ENCODE measurements at regions not wholly inside any gene's neighbourhood (a gene's known extent, or its start where the extent isn't known, plus 50 kb on each side); places are given as distances from the start of the nearest gene placed in this dataset.
"Not testable (repeated sequence)": the region's sequence is repeated elsewhere in the genome, so short reads cannot be mapped to it uniquely, and the experiment has no call there.

- H3K4me3 ChIP-seq; intact Hi-C loops (cut with DNase I); DNase-seq; H3K9me3 ChIP-seq; H3K27me3 ChIP-seq: not testable (repeated sequence)
- TF ChIP-seq EP300 (IDR thresholded peaks at IDR 0.05) = peak in 2 of 4 donors; percentile 29 to 48
- peak in 3 of 4 donors; percentile 19 to 73 (median 60) for TF ChIP-seq POLR2AphosphoS5 (IDR thresholded peaks at IDR 0.05)
- H3K4me1 ChIP-seq = peaks cover 0 to 30% (median 19%) of the 10 kb centered on the region in 4 donors
- 67 to 71% methylated on average over 22 of the region's 22 CpGs for WGBS, 2 donors
- H3K27ac ChIP-seq = peak overlapping the region; percentile 52 to 69 (median 64)
- peaks cover 0 to 12% (median 0%) of the 10 kb centered on the region in 4 donors for H3K36me3 ChIP-seq
Measured at GRCh38 chr16:29157051-29157923, 172.4 kb downstream of the LAT start.

- H3K4me3 ChIP-seq = no peak overlapping the region
- TF ChIP-seq POLR2A (IDR thresholded peaks at IDR 0.05) (no peak), CTCF (IDR thresholded peaks at IDR 0.05) (no peak), POLR2AphosphoS5 (IDR thresholded peaks at IDR 0.05) (no peak), EP300 (IDR thresholded peaks at IDR 0.05) (no peak)
- no peaks in the 10 kb centered on the region for H3K27me3 ChIP-seq
- intact Hi-C loops (cut with DNase I) = no loop called here
- 73 to 82% methylated on average over 11 of the region's 11 CpGs for WGBS, 2 donors
- peaks cover 0 to 12% (median 0%) of the 10 kb centered on the region in 4 donors for H3K36me3 ChIP-seq
- no peaks in the 10 kb centered on the region for H3K9me3 ChIP-seq
- DNase-seq = no peak
- peaks cover 0 to 30% (median 19%) of the 10 kb centered on the region in 4 donors for H3K4me1 ChIP-seq
- H3K27ac ChIP-seq = peak overlapping the region; percentile 52 to 67 (median 58)
Measured at GRCh38 chr16:29156511-29156910, 171.7 kb downstream of the LAT start.

- intact Hi-C loops (cut with DNase I); DNase-seq; H3K4me3 ChIP-seq; H3K27me3 ChIP-seq; H3K9me3 ChIP-seq: not testable (repeated sequence)
- Histone ChIP-seq H3K36me3 (peaks cover 0 to 12% (median 0%) of the 10 kb centered on the region in 4 donors), H3K27ac (peak overlapping the region in 3 of 4 donors; percentile 61 to 71 (median 67)), H3K4me1 (peaks cover 0 to 30% (median 19%) of the 10 kb centered on the region in 4 donors)
- 95 to 96% methylated on average over 17 of the region's 17 CpGs for WGBS, 2 donors
Measured at GRCh38 chr16:29155866-29156200, 171.0 kb downstream of the LAT start.

- intact Hi-C loops (cut with DNase I); H3K9me3 ChIP-seq; H3K27me3 ChIP-seq; H3K36me3 ChIP-seq; DNase-seq; H3K4me3 ChIP-seq: not testable (repeated sequence)
- 79 to 85% methylated on average over 29 of the region's 29 CpGs for WGBS, 2 donors
- H3K27ac ChIP-seq = peak overlapping the region in 3 of 4 donors; percentile 53 to 71 (median 67)
- peaks cover 0 to 30% (median 19%) of the 10 kb centered on the region in 4 donors for H3K4me1 ChIP-seq
Measured at GRCh38 chr16:29155131-29155865, 170.4 kb downstream of the LAT start.

GRCh38 chr16:29154676-29155121 is 169.8 kb downstream of the LAT start:
- H3K36me3 ChIP-seq = peaks cover 0 to 5% (median 0%) of the 10 kb centered on the region in 4 donors
- no peaks in the 10 kb centered on the region for H3K9me3 ChIP-seq
- no peak for DNase-seq
- peaks cover 0 to 30% (median 19%) of the 10 kb centered on the region in 4 donors for H3K4me1 ChIP-seq
- 74 to 78% methylated on average over 20 of the region's 20 CpGs for WGBS, 2 donors
- no peak overlapping the region for H3K4me3 ChIP-seq
- TF ChIP-seq POLR2A (IDR thresholded peaks at IDR 0.05) = no peak
- TF ChIP-seq CTCF (IDR thresholded peaks at IDR 0.05) = no peak
- peak in 3 of 4 donors; percentile 42 to 45 (median 45) for TF ChIP-seq POLR2AphosphoS5 (IDR thresholded peaks at IDR 0.05)
- TF ChIP-seq EP300 (IDR thresholded peaks at IDR 0.05) = peak in 1 of 4 donors; percentile 53
- peak overlapping the region in 3 of 4 donors; percentile 53 to 71 (median 67) for H3K27ac ChIP-seq
- H3K27me3 ChIP-seq = no peaks in the 10 kb centered on the region
- intact Hi-C loops (cut with DNase I) = no loop called here

GRCh38 chr16:29154088-29154487 is 169.2 kb downstream of the LAT start:
- no peak for DNase-seq
- TF ChIP-seq POLR2AphosphoS5 (IDR thresholded peaks at IDR 0.05) = no peak
- TF ChIP-seq POLR2A (IDR thresholded peaks at IDR 0.05) = no peak
- TF ChIP-seq EP300 (IDR thresholded peaks at IDR 0.05) = no peak
- TF ChIP-seq CTCF (IDR thresholded peaks at IDR 0.05) = no peak
- H3K27ac ChIP-seq = peak overlapping the region in 2 of 4 donors; percentile 67 to 71
- H3K9me3 ChIP-seq = no peaks in the 10 kb centered on the region
- no peak overlapping the region for H3K4me3 ChIP-seq
- 68 to 76% methylated on average over 18 of the region's 18 CpGs for WGBS, 2 donors
- no peaks in the 10 kb centered on the region for H3K27me3 ChIP-seq
- H3K36me3 ChIP-seq = peaks cover 0 to 5% (median 0%) of the 10 kb centered on the region in 4 donors
- intact Hi-C loops (cut with DNase I) = no loop called here
- peaks cover 0 to 30% (median 19%) of the 10 kb centered on the region in 4 donors for H3K4me1 ChIP-seq

- H3K36me3 ChIP-seq; intact Hi-C loops (cut with DNase I); H3K27me3 ChIP-seq; H3K9me3 ChIP-seq; DNase-seq; H3K4me3 ChIP-seq: not testable (repeated sequence)
- H3K27ac ChIP-seq = peak overlapping the region in 3 of 4 donors; percentile 22 to 71 (median 67)
- H3K4me1 ChIP-seq = peaks cover 0 to 29% (median 19%) of the 10 kb centered on the region in 4 donors
- 88 to 91% methylated on average over 15 of the region's 15 CpGs for whole genome bisulfite sequencing, 2 donors
Measured at GRCh38 chr16:29153307-29153706, 168.5 kb downstream of the LAT start.

GRCh38 chr16:29152544-29153031 is 167.7 kb downstream of the LAT start:
- H3K27me3 ChIP-seq; DNase-seq; H3K36me3 ChIP-seq; H3K9me3 ChIP-seq; H3K4me3 ChIP-seq; intact Hi-C loops (cut with DNase I); H3K27ac ChIP-seq: not testable (repeated sequence)
- WGBS, 2 donors = 54 to 91% methylated on average over 12 of the region's 12 CpGs
- peaks cover 0 to 25% (median 17%) of the 10 kb centered on the region in 4 donors for H3K4me1 ChIP-seq

Measured in sigmoid colon (tissue), 6 donors.